GM12891 (cell line): ENCODE measurements at regions not wholly inside any gene's neighbourhood (a gene's known extent, or its start where the extent isn't known, plus 50 kb on each side); places are given as distances from the start of the nearest gene placed in this dataset.

Experiments used
- POLR2A ChIP-seq: IDR thresholded peaks from 2 replicates; pipeline ENCODE4 v1.6.1; 2011; ENCODE audit warnings: low read depth, low read length, control low read depth
- POLR2AphosphoS5 ChIP-seq: IDR thresholded peaks from 2 replicates; pipeline ENCODE4 v1.6.1; 2011; ENCODE audit warnings: low read depth, low read length, control low read depth

DNA sequence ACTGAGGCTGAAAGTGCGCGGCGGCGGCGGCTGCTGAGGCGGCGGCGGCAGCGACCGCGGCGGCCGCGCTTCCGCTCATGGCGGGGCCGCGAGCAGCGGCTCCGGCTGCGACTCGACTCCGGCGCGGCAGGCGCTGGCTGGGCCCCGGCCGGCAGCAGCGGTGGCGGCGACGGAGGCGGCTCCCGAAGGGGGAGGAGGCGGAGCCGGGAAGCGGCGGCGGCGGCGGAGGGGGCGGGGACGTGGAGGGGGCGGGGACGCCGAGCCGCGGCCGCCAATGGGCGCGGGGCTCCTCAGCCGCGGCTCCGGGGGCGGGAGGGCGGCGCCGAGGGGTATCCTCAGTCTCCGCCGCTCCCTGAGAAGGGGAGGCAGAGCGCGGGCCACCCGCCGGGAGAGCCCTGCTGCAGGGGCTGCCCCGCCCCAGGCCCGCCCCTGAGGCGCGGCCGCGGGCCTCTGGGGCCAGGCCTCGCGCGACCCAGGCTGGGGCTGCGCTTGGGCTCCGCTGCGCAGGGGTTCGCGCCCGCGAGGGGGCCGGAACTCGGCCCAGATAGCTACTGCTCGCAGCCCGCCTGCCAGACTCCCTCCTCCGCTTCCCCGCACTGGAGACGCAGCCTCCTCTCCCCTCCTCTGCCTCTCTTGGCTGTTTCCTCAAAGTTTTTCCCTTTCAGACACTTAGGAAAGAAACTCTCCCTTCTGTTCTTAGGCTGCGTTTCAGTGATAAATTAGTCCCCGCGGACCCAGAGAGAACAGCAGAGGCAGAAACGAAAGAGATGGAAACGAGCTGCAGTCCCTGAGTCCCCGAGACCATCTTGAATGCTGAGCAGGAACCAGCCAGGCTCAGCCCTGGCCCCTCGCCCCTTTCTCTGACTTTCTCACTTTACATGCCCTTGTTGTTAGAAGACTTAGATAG lies 85.0 kb upstream of the MELK start:
- TF ChIP-seq POLR2AphosphoS5 (peak; percentile 70; the same call in 1 of the 2 replicates), POLR2A (peak; percentile 94)
